MCF 10A (cell line): ENCODE measurements at regions not wholly inside any gene's neighbourhood (a gene's known extent, or its start where the extent isn't known, plus 50 kb on each side); places are given as distances from the start of the nearest gene placed in this dataset.

Experiments used
- BruUV-seq: library from RNA; stranded (reverse); fragments of 400-500 nt; replicated peaks from 2 replicates; lab custom pipeline; 2021; lab: Mats Ljungman, UMichigan
- CTCF ChIA-PET: fragments of 300-600 bp; sonication (Branson Sonifier 250); formaldehyde crosslinking; extraction: SDS; loops from one replicate; lab custom pipeline; 2021; ENCODE audit warnings: antibody characterized with exemption, inconsistent platforms; lab: Yijun Ruan, JAX
- POLR2A ChIA-PET: fragments of 300-600, 350-650 bp; sonication (Branson Sonifier 250); formaldehyde crosslinking; extraction: SDS; loops from one replicate; lab custom pipeline; 2020; ENCODE audit warnings: antibody characterized with exemption, inconsistent platforms; lab: Yijun Ruan, JAX
- DNase-seq: peaks from one replicate; pipeline ENCODE4 v3.0.0-alpha.2; 2018; ENCODE audit not compliant: unreplicated experiment
- H3K27ac Mint-ChIP-seq: one replicate; pipeline ENCODE4 v1.8.0; 2022; ENCODE audit warnings: mild to moderate bottlenecking, low read depth, mixed read lengths; ENCODE audit not compliant: unreplicated experiment
- H3K27me3 Mint-ChIP-seq: one replicate; pipeline ENCODE4 v1.8.0; 2022; ENCODE audit warnings: mixed read lengths; ENCODE audit not compliant: insufficient read depth, unreplicated experiment
- H3K36me3 Mint-ChIP-seq: one replicate; pipeline ENCODE4 v1.8.0; 2022; ENCODE audit warnings: mild to moderate bottlenecking, moderate library complexity, mixed read lengths; ENCODE audit not compliant: insufficient read depth, unreplicated experiment
- H3K4me1 Mint-ChIP-seq: one replicate; pipeline ENCODE4 v1.8.0; 2022; ENCODE audit warnings: mixed read lengths; ENCODE audit not compliant: insufficient read depth, unreplicated experiment
- H3K4me3 Mint-ChIP-seq: one replicate; pipeline ENCODE4 v1.8.0; 2022; ENCODE audit warnings: mild to moderate bottlenecking, moderate library complexity, mixed read lengths; ENCODE audit not compliant: unreplicated experiment
- H3K9me3 Mint-ChIP-seq: one replicate; pipeline ENCODE4 v1.8.0; 2022; ENCODE audit warnings: mixed read lengths; ENCODE audit not compliant: unreplicated experiment
- intact Hi-C: fragments of 100-400 bp; cut with micrococcal nuclease; formaldehyde crosslinking; loops from 2 replicates; pipeline ENCODE4 v1.14.1; 2022
- TF ChIP-seq, protein P1 (sequence below): fragments of 200-600 bp; IDR thresholded peaks from one replicate; pipeline ENCODE4 v1.8.0; 2022; ENCODE audit warnings: antibody characterized with exemption, mild to moderate bottlenecking; ENCODE audit not compliant: unreplicated experiment

DNA sequence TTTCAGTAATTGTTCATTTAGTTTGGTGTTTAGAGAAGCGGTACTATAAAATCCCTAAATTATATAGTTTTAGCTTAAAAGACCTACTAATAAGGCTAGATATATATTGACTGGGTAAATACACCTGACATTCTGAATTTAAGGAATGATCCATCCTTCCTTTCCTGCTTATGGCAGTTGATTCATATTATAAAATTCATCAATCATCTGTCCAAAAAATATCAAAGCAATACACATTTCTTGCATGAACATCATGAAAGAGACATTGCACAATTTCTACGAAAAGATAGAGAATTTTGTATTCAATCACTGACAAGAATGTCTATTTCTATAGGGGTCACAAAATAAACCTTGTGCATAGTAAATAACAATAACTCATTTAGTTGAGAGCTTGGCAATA is 514.9 kb downstream of the SLITRK6 start:
- Mint-ChIP-seq H3K9me3 (no peaks in the 10 kb centered on the region), H3K4me3 (no peak overlapping the region), H3K27me3 (no peaks in the 10 kb centered on the region), H3K36me3 (no peaks in the 10 kb centered on the region), H3K27ac (no peak overlapping the region), H3K4me1 (no peaks in the 10 kb centered on the region)
- DNase-seq, result no peak
- ChIA-PET CTCF (interaction anchor here (1.1 kb wide), 1 partner anchor 264 kb away, joined by 3 read pairs; no protein-coding TSS in a partner anchor), POLR2A (interaction anchor here (0.6 kb wide), 1 partner anchor 42 kb away, joined by 3 read pairs; no protein-coding TSS in a partner anchor)
- intact Hi-C loops, result no loop called here
- no TSS peak for BruUV-seq
- TF ChIP-seq, protein P1, sequence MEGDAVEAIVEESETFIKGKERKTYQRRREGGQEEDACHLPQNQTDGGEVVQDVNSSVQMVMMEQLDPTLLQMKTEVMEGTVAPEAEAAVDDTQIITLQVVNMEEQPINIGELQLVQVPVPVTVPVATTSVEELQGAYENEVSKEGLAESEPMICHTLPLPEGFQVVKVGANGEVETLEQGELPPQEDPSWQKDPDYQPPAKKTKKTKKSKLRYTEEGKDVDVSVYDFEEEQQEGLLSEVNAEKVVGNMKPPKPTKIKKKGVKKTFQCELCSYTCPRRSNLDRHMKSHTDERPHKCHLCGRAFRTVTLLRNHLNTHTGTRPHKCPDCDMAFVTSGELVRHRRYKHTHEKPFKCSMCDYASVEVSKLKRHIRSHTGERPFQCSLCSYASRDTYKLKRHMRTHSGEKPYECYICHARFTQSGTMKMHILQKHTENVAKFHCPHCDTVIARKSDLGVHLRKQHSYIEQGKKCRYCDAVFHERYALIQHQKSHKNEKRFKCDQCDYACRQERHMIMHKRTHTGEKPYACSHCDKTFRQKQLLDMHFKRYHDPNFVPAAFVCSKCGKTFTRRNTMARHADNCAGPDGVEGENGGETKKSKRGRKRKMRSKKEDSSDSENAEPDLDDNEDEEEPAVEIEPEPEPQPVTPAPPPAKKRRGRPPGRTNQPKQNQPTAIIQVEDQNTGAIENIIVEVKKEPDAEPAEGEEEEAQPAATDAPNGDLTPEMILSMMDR, result no peak

DNA sequence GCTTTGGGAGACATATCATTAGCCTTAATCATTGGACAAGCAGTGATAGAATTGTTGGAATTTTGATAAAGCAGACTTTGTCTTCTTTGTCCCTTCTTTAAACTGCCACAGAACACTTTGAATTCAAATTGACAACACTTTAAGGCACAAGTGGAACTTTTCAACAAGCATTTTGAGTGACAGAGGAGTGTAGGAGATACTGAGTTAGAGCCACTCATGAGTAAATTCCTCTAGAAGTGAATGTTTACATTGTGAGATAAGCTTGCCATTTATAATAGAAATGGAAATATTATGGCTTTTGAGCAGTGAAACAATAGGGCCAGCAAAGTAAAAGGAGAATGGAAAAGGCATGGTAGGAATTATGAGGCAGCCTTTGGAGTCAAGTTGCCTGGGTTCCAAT is 515.8 kb downstream of the SLITRK6 start:
- intact Hi-C loops, result no loop called here
- H3K9me3 Mint-ChIP-seq, result no peaks in the 10 kb centered on the region
- H3K4me1 Mint-ChIP-seq, result no peaks in the 10 kb centered on the region
- TF ChIP-seq, protein P1, result no peak
- ChIA-PET CTCF (interaction anchor here (1.1 kb wide), 1 partner anchor 265 kb away, joined by 3 read pairs; no protein-coding TSS in a partner anchor), POLR2A (no interaction called here)
- no peak overlapping the region for H3K4me3 Mint-ChIP-seq
- no peak for DNase-seq
- no peaks in the 10 kb centered on the region for H3K27me3 Mint-ChIP-seq
- BruUV-seq, result no TSS peak
- no peaks in the 10 kb centered on the region for H3K36me3 Mint-ChIP-seq
- H3K27ac Mint-ChIP-seq, result no peak overlapping the region

DNA sequence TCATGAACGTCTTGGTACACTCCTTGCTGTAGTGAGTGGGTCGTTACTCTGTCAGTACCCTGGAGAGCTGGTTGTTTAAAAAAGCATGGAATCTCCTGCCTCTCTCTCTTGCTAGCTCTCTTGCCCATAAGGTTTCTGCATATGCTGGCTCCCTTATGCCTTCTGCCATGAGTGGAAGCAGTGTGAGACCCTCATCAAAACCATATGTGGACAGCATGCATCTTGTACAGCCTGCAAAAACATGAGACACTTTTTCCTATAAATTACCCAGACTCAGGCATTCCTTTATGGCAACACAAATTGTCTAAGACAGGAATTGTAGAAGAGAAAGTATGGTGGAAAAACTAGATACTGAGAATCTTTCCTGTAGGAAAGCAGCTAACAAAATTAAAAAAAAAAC is 516.3 kb downstream of the SLITRK6 start:
- no peak overlapping the region for H3K27ac Mint-ChIP-seq
- H3K4me3 Mint-ChIP-seq, result no peak overlapping the region
- CTCF ChIA-PET, result interaction anchor here (0.6 kb wide), 1 partner anchor 219 kb away, joined by 3 read pairs; no protein-coding TSS in a partner anchor
- BruUV-seq, result no TSS peak
- H3K27me3 Mint-ChIP-seq, result no peaks in the 10 kb centered on the region
- TF ChIP-seq, protein P1, result no peak
- H3K36me3 Mint-ChIP-seq, result no peaks in the 10 kb centered on the region
- intact Hi-C loops, result no loop called here
- no peaks in the 10 kb centered on the region for H3K9me3 Mint-ChIP-seq
- no peak for DNase-seq
- POLR2A ChIA-PET, result no interaction called here
- no peaks in the 10 kb centered on the region for H3K4me1 Mint-ChIP-seq

DNA sequence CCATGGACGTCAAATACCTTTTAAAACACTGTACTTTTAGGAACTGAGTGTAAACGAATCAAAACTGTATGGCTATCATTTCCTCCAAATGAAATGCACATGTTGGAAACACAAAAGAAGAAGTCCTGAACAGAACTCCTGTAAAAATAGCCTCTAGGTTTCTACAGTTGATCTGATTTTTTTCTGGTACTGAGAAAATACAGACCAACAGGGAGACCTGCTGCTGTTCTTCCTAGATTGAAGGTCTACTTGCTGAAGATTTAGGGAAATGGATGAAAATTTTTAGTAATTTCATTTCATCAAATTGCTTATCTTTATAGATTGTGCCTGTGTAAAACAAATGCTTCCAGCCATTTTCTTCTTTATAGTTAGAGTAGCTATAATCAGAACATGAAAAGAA is 520.4 kb downstream of the SLITRK6 start:
- TF ChIP-seq, protein P1, result no peak
- BruUV-seq, result no TSS peak
- H3K27ac Mint-ChIP-seq, result no peak overlapping the region
- DNase-seq, result no peak
- H3K36me3 Mint-ChIP-seq, result no peaks in the 10 kb centered on the region
- H3K4me3 Mint-ChIP-seq, result no peak overlapping the region
- CTCF ChIA-PET, result no interaction called here
- intact Hi-C loops, result no loop called here
- no peaks in the 10 kb centered on the region for H3K9me3 Mint-ChIP-seq
- POLR2A ChIA-PET, result no interaction called here
- H3K4me1 Mint-ChIP-seq, result no peaks in the 10 kb centered on the region
- no peaks in the 10 kb centered on the region for H3K27me3 Mint-ChIP-seq
